Ishikawa (cell line): ENCODE measurements at regions not wholly inside any gene's neighbourhood (a gene's known extent, or its start where the extent isn't known, plus 50 kb on each side); places are given as distances from the start of the nearest gene placed in this dataset.

Experiments used
- EP300 ChIP-seq: IDR thresholded peaks from 2 replicates; pipeline ENCODE4 v1.6.1; 2012; ENCODE audit warnings: borderline replicate concordance
- MAX ChIP-seq: IDR thresholded peaks from 2 replicates; pipeline ENCODE4 v1.6.1; 2012
- RAD21 ChIP-seq: IDR thresholded peaks from 2 replicates; pipeline ENCODE4 v1.6.1; 2012; ENCODE audit warnings: low read depth
- TAF1 ChIP-seq: IDR thresholded peaks from 2 replicates; pipeline ENCODE4 v1.6.1; 2012; ENCODE audit warnings: low read depth, mild to moderate bottlenecking
- TCF12 ChIP-seq: IDR thresholded peaks from 2 replicates; pipeline ENCODE4 v1.6.1; 2012; ENCODE audit warnings: low read depth
- ZBTB7A ChIP-seq: IDR thresholded peaks from 2 replicates; pipeline ENCODE4 v1.6.1; 2012; ENCODE audit warnings: low read depth

GRCh38 chr18:22726469-22726868 lies 206.7 kb upstream of the RBBP8 start:
- TF ChIP-seq ZBTB7A (no peak), TCF12 (no peak), TAF1 (no peak), RAD21 (no peak), MAX (no peak), EP300 (no peak)
